Fibroblast of the aortic adventitia (primary cell): ENCODE measurements at regions not wholly inside any gene's neighbourhood (a gene's known extent, or its start where the extent isn't known, plus 50 kb on each side); places are given as distances from the start of the nearest gene placed in this dataset.

Experiments used
- DNase-seq: peaks from one replicate; pipeline ENCODE4 v3.0.0-alpha.2; 2010; ENCODE audit warnings: low read depth
- H3K4me3 ChIP-seq: 2 replicates; pipeline ENCODE4 v1.5.1; 2011; ENCODE audit warnings: low read depth, mild to moderate bottlenecking, control low read depth, low read length, moderate library complexity
- CTCF ChIP-seq: IDR thresholded peaks from 2 replicates; pipeline ENCODE4 v1.5.1; 2011; ENCODE audit warnings: mild to moderate bottlenecking, low read length, control low read depth, inconsistent platforms; ENCODE audit not compliant: insufficient read depth

GRCh38 chr16:48049847-48050246, 105.9 kb downstream of the ABCC12 start:
- DNase-seq = no peak
- TF ChIP-seq CTCF = no peak

GRCh38 chr16:48047720-48048119, 108.1 kb downstream of the ABCC12 start:
- no peak overlapping the region for H3K4me3 ChIP-seq
- no peak for TF ChIP-seq CTCF
- no peak for DNase-seq

More at GRCh38 chr16:48049847-48050246, 105.9 kb downstream of the ABCC12 start:
- no peak overlapping the region for H3K4me3 ChIP-seq

- H3K4me3 ChIP-seq = no peak overlapping the region
- no peak for DNase-seq
- no peak for TF ChIP-seq CTCF
Measured at GRCh38 chr16:48047241-48047640, 108.6 kb downstream of the ABCC12 start.

- no peak for DNase-seq
- no peak for TF ChIP-seq CTCF
- H3K4me3 ChIP-seq = no peak overlapping the region
Measured at GRCh38 chr16:48044117-48044516, 111.7 kb downstream of the ABCC12 start.

GRCh38 chr16:48041981-48042421, 113.8 kb downstream of the ABCC12 start:
- DNase-seq = no peak
- no peak for TF ChIP-seq CTCF
- no peak overlapping the region for H3K4me3 ChIP-seq

- TF ChIP-seq CTCF = no peak
- DNase-seq = no peak
- H3K4me3 ChIP-seq = no peak overlapping the region
Measured at GRCh38 chr16:48035142-48035541, 120.7 kb downstream of the ABCC12 start.

- TF ChIP-seq CTCF = no peak
- H3K4me3 ChIP-seq = no peak overlapping the region
- DNase-seq = no peak
Measured at GRCh38 chr16:48030926-48031325, 124.9 kb downstream of the ABCC12 start.
